A549 (cell line): ENCODE measurements at regions not wholly inside any gene's neighbourhood (a gene's known extent, or its start where the extent isn't known, plus 50 kb on each side); places are given as distances from the start of the nearest gene placed in this dataset.

ENCODE experiments used
- ATAC-seq, 2 experiments: fragments of 200-7000 bp in 1 of 2; fragments of >200 bp in 1 of 2; cut with Nextera tagmentation in 1 of 2; cut with Tn5 transposase in 1 of 2; 3 replicates each; pipeline versions ENCODE4 v1.8.0 to v1.9.1; 2018 to 2020; ENCODE audit warnings: mild to moderate bottlenecking in 1 of 2, moderate library complexity in 1 of 2
- CTCF ChIA-PET: fragments of 300-600 bp; sonication (Branson Sonifier 250); formaldehyde crosslinking; extraction: SDS; loops from one replicate; lab custom pipeline; 2021; ENCODE audit warnings: antibody characterized with exemption, inconsistent platforms; lab: Yijun Ruan, JAX
- POLR2A ChIA-PET: fragments of 350-600 bp; formaldehyde crosslinking; extraction: SDS; loops from one replicate; lab custom pipeline; 2021; ENCODE audit warnings: antibody characterized with exemption, inconsistent platforms; lab: Yijun Ruan, JAX
- DNase-seq, 2 experiments: peaks; one replicate each; pipeline versions ENCODE4 v3.0.0 to v3.0.0-alpha.2; 2011 to 2016; ENCODE audit warnings: low read depth in 1 of 2, low spot score in 1 of 2
- FAIRE-seq: peaks from 2 replicates; lab custom pipeline; 2011; peaks lifted over from hg19 to GRCh38; lab: Jason Lieb, UNC
- H3K27ac ChIP-seq, 2 experiments: fragments of >200 bp; sonication (Bioruptor Twin); formaldehyde crosslinking; 3 replicates each; pipeline ENCODE4 v1.5.1; 2016 to 2017
- H3K4me1 ChIP-seq: fragments of >200 bp; sonication (Bioruptor Twin); formaldehyde crosslinking; 3 replicates; pipeline ENCODE4 v1.6.1; 2016
- H3K4me2 ChIP-seq: fragments of >200 bp; sonication (Bioruptor Twin); formaldehyde crosslinking; 3 replicates; pipeline ENCODE4 v1.6.1; 2016
- H3K4me3 ChIP-seq: fragments of >200 bp; sonication (Bioruptor Twin); formaldehyde crosslinking; 3 replicates; pipeline ENCODE4 v1.5.1; 2016
- H3K9me3 ChIP-seq: fragments of >200 bp; sonication (Bioruptor Twin); formaldehyde crosslinking; 3 replicates; pipeline ENCODE4 v1.6.1; 2016
- BHLHE40 ChIP-seq: IDR thresholded peaks from 2 replicates; pipeline ENCODE4 v1.6.1; 2012; ENCODE audit warnings: low read depth, low read length, inconsistent platforms
- CEBPB ChIP-seq, 2 experiments: fragments of >200 bp in 1 of 2; sonication (Bioruptor Twin) in 1 of 2; formaldehyde crosslinking in 1 of 2; IDR thresholded peaks; 2 replicates each; pipeline ENCODE4 v1.6.1; 2012 to 2016
- EHF ChIP-seq: fragments of 250-450 bp; sonication (Bioruptor Pico); IDR thresholded peaks from 2 replicates; pipeline ENCODE4 v1.5.0; 2020; ENCODE audit warnings: mild to moderate bottlenecking
- EHMT2 ChIP-seq: fragments of 200-600 bp; sonication (generic); IDR thresholded peaks from 2 replicates; pipeline ENCODE4 v1.6.1; 2016; ENCODE audit warnings: antibody characterized with exemption, low read depth, mild to moderate bottlenecking, moderate library complexity
- FOSB ChIP-seq: fragments of 250-450 bp; sonication (Bioruptor Pico); IDR thresholded peaks from 2 replicates; pipeline ENCODE4 v1.5.0; 2020; ENCODE audit warnings: mild to moderate bottlenecking, moderate library complexity
- FOSL2 ChIP-seq, 2 experiments: fragments of 450-650 bp in 1 of 2; fragments of >200 bp in 1 of 2; sonication (Bioruptor Twin) in 1 of 2; formaldehyde crosslinking; IDR thresholded peaks; 2 replicates each; pipeline versions ENCODE4 v1.5.0 to v1.6.1; 2016 to 2020; ENCODE audit warnings: mild to moderate bottlenecking in 1 of 2, moderate library complexity in 1 of 2
- FOXS1 ChIP-seq: fragments of 250-450 bp; sonication (Bioruptor Pico); IDR thresholded peaks from 2 replicates; pipeline ENCODE4 v1.5.0; 2020; ENCODE audit warnings: mild to moderate bottlenecking, moderate library complexity
- GATA3 ChIP-seq: IDR thresholded peaks from 2 replicates; pipeline ENCODE4 v1.6.1; 2012; ENCODE audit warnings: borderline replicate concordance
- JUN ChIP-seq, 2 experiments: fragments of >200 bp; sonication (Bioruptor Twin); formaldehyde crosslinking; IDR thresholded peaks; 2 replicates in 1 of 2; 3 replicates in 1 of 2; pipeline ENCODE4 v1.6.1; 2016 to 2017
- JUNB ChIP-seq: fragments of >200 bp; sonication (Bioruptor Twin); formaldehyde crosslinking; IDR thresholded peaks from 2 replicates; pipeline ENCODE4 v1.6.1; 2016
- PHF8 ChIP-seq: fragments of 200-600 bp; sonication (generic); IDR thresholded peaks from 2 replicates; pipeline ENCODE4 v1.6.1; 2016; ENCODE audit warnings: low read depth, mild to moderate bottlenecking, antibody characterized with exemption, moderate library complexity, borderline replicate concordance
- POLR2AphosphoS2 ChIP-seq: conservative IDR thresholded peaks from 2 replicates; pipeline ENCODE4 v1.6.1; 2012; ENCODE audit warnings: low read length, improper control_type of control experiment, inconsistent platforms
- RAD21 ChIP-seq, 2 experiments: fragments of >200 bp in 1 of 2; sonication (Bioruptor Twin) in 1 of 2; formaldehyde crosslinking in 1 of 2; IDR thresholded peaks in 1 of 2; conservative IDR thresholded peaks in 1 of 2; 2 replicates in 1 of 2; 3 replicates in 1 of 2; pipeline ENCODE4 v1.6.1; 2012 to 2018; ENCODE audit warnings: inconsistent platforms in 1 of 2
- RARB ChIP-seq: fragments of 250-450 bp; sonication (Bioruptor Pico); IDR thresholded peaks from 2 replicates; pipeline ENCODE4 v1.8.0; 2021; ENCODE audit warnings: mild to moderate bottlenecking, moderate library complexity
- RCOR1 ChIP-seq: fragments of 150-350 bp; IDR thresholded peaks from 2 replicates; pipeline ENCODE4 v1.6.1; 2014; ENCODE audit warnings: antibody characterized with exemption, low read length, low read depth
- SREBF2 ChIP-seq: fragments of 450-650 bp; IDR thresholded peaks from 2 replicates; pipeline ENCODE4 v1.6.1; 2014; ENCODE audit warnings: mild to moderate bottlenecking, moderate library complexity
- ZC3H11A ChIP-seq: fragments of 450-650 bp; IDR thresholded peaks from 2 replicates; pipeline ENCODE4 v1.6.1; 2014; ENCODE audit warnings: antibody characterized with exemption, mild to moderate bottlenecking
- ZFP36 ChIP-seq: fragments of 450-650 bp; IDR thresholded peaks from 2 replicates; pipeline ENCODE4 v1.6.1; 2014; ENCODE audit warnings: borderline replicate concordance; ENCODE audit not compliant: partially characterized antibody
- ZSCAN20 ChIP-seq: fragments of 250-450 bp; sonication (Bioruptor Pico); IDR thresholded peaks from 2 replicates; pipeline ENCODE4 v1.8.0; 2022; ENCODE audit warnings: mild to moderate bottlenecking, moderate library complexity
- WGBS: methylation state at CpG from one replicate; pipeline ENCODE4 v1.1.6; 2017; ENCODE audit errors: missing lambda C conversion rate; 5-methylcytosine and 5-hydroxymethylcytosine counted together
- TF ChIP-seq, protein P1 (sequence below): fragments of 250-450 bp; sonication (Bioruptor Pico); IDR thresholded peaks from 2 replicates; pipeline ENCODE4 v1.5.0; 2020; ENCODE audit warnings: low read depth, mild to moderate bottlenecking, moderate library complexity
- TF ChIP-seq, protein P2 (sequence below): IDR thresholded peaks from 2 replicates; pipeline ENCODE4 v1.6.1; 2012; ENCODE audit warnings: low read depth, borderline replicate concordance
- TF ChIP-seq, protein P3 (sequence below): IDR thresholded peaks from 2 replicates; pipeline ENCODE4 v1.6.1; 2012
- TF ChIP-seq, protein P4 (sequence below): IDR thresholded peaks from 2 replicates; pipeline ENCODE4 v1.6.1; 2012

DNA sequence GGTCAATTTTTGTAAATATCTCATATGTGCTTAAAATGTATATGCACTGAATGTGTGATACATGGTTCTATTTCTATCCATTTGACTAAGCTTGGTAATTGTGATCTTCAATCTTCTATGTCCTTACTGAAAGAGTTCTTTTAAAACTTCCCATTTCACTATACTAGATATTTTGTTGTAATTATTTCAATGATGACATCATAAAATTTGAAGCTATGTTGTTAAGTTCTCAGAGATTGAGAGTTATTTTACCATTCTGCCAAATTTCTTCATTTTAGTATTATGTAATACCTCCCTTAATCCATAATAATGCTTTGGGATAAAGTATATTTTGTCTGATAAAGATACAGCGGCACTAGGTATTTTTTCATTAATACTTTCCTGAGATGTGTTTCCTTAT lies 1307.3 kb downstream of the RPA4 start:
- ATAC-seq: no peak
- no peak overlapping the region for H3K27ac ChIP-seq
- H3K9me3 ChIP-seq: no peaks in the 10 kb centered on the region
- no peaks in the 10 kb centered on the region for H3K4me1 ChIP-seq
- H3K4me2 ChIP-seq: no peak overlapping the region
- no peak overlapping the region for H3K4me3 ChIP-seq
- POLR2A ChIA-PET: no interaction called here
- CTCF ChIA-PET: no interaction called here
- DNase-seq: no peak
- TF ChIP-seq PHF8 (no peak), JUNB (no peak), ZC3H11A (no peak), SREBF2 (no peak), FOXS1 (CRISPR knock-in tag) (no peak), FOSL2 (IDR thresholded peaks at IDR 0.05) (no peak), FOSL2 (CRISPR knock-in tag; IDR thresholded peaks at IDR 0.05) (no peak), EHF (CRISPR knock-in tag) (no peak), POLR2AphosphoS2 (no peak), GATA3 (no peak), ZFP36 (no peak), FOSB (no peak), RARB (no peak), JUN (IDR thresholded peaks at IDR 0.05) (no peak), RAD21 (conservative IDR thresholded peaks at IDR 0.05 in 1 of 2, IDR thresholded peaks at IDR 0.05 in 1 of 2) (no peak)
- TF ChIP-seq, protein P1, sequence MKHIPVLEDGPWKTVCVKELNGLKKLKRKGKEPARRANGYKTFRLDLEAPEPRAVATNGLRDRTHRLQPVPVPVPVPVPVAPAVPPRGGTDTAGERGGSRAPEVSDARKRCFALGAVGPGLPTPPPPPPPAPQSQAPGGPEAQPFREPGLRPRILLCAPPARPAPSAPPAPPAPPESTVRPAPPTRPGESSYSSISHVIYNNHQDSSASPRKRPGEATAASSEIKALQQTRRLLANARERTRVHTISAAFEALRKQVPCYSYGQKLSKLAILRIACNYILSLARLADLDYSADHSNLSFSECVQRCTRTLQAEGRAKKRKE (CRISPR knock-in tag): no peak
- TF ChIP-seq, protein P2, sequence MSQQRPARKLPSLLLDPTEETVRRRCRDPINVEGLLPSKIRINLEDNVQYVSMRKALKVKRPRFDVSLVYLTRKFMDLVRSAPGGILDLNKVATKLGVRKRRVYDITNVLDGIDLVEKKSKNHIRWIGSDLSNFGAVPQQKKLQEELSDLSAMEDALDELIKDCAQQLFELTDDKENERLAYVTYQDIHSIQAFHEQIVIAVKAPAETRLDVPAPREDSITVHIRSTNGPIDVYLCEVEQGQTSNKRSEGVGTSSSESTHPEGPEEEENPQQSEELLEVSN: no peak
- TF ChIP-seq, protein P3, sequence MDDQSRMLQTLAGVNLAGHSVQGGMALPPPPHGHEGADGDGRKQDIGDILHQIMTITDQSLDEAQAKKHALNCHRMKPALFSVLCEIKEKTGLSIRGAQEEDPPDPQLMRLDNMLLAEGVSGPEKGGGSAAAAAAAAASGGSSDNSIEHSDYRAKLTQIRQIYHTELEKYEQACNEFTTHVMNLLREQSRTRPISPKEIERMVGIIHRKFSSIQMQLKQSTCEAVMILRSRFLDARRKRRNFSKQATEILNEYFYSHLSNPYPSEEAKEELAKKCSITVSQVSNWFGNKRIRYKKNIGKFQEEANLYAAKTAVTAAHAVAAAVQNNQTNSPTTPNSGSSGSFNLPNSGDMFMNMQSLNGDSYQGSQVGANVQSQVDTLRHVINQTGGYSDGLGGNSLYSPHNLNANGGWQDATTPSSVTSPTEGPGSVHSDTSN: no peak
- TF ChIP-seq, protein P4, sequence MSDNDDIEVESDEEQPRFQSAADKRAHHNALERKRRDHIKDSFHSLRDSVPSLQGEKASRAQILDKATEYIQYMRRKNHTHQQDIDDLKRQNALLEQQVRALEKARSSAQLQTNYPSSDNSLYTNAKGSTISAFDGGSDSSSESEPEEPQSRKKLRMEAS: no peak
- TF ChIP-seq, all 56 proteins: peak for 0
- FAIRE-seq: peak; percentile 79
- 78% methylated on average over 1 of the region's 1 CpG for WGBS

DNA sequence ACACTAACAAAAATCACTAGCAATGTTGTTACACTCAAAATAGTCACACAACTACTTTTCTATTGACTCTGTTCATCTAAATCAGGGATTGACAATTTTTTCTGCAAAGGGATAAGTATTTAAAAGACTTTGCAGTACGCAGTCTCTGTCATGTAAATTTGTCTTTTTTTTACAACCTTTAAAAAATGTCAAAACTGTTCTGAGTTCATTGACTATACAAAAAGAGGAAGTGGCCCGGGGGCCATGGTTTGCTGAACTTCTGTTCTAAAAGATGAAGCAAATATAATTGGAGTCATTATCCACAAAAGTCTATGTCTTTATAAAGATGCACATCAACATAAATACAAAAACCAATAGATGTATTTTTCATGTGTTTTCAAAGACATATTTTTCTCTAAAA lies 1310.3 kb downstream of the RPA4 start:
- ATAC-seq (no peak), DNase-seq (no peak), FAIRE-seq (peak; percentile 23)
- no peaks in the 10 kb centered on the region for H3K4me1 ChIP-seq
- TF ChIP-seq ZSCAN20 (CRISPR knock-in tag): no peak
- TF ChIP-seq, protein P1 (CRISPR knock-in tag): no peak
- TF ChIP-seq EHMT2: no peak
- TF ChIP-seq BHLHE40: no peak
- TF ChIP-seq RCOR1: no peak
- no peak for TF ChIP-seq JUN (IDR thresholded peaks at IDR 0.05)
- TF ChIP-seq CEBPB (IDR thresholded peaks at IDR 0.05): no peak
- H3K27ac ChIP-seq: no peak overlapping the region
- WGBS: 7% methylated on average over 2 of the region's 2 CpGs
- no peak overlapping the region for H3K4me3 ChIP-seq
- no peaks in the 10 kb centered on the region for H3K9me3 ChIP-seq
- CTCF ChIA-PET: no interaction called here
- POLR2A ChIA-PET: no interaction called here
- H3K4me2 ChIP-seq: no peak overlapping the region
